HCT116 (cell line): ENCODE measurements at regions not wholly inside any gene's neighbourhood (a gene's known extent, or its start where the extent isn't known, plus 50 kb on each side); places are given as distances from the start of the nearest gene placed in this dataset.

Experiments
- ATAC-seq: fragments of 200-7000 bp; cut with Tn5 transposase; 2 replicates; pipeline ENCODE4 v1.9.1; 2020; ENCODE audit warnings: mild to moderate bottlenecking, moderate library complexity
- BruUV-seq: library from RNA; stranded (reverse); fragments of 400-500 nt; replicated peaks from 2 replicates; lab custom pipeline; 2021; lab: Mats Ljungman, UMichigan
- CTCF ChIA-PET: fragments of 300-600 bp; sonication (Branson Sonifier 250); formaldehyde crosslinking; loops from one replicate; lab custom pipeline; 2021; ENCODE audit warnings: antibody characterized with exemption; lab: Charles Lee
- POLR2A ChIA-PET: fragments of 300-600, 350-600 bp; sonication (Branson Sonifier 250); formaldehyde crosslinking; loops from one replicate; lab custom pipeline; 2021; ENCODE audit warnings: antibody characterized with exemption; lab: Charles Lee
- RAD21 ChIA-PET, 2 experiments: fragments of 300-600 bp; sonication (Branson Sonifier 250); formaldehyde crosslinking; loops; one replicate each; lab custom pipeline; 2023; ENCODE audit warnings: low total read pairs in 2 of 2; ENCODE audit not compliant: uncharacterized antibody in 2 of 2, unreplicated experiment in 2 of 2, low non-redundant PET in 1 of 2; lab: Charles Lee
- DNase-seq: peaks from one replicate; pipeline ENCODE4 v3.0.0-alpha.2; 2010; ENCODE audit warnings: low read depth, low spot score
- H2AFZ ChIP-seq: fragments of 200-600 bp; shearing (Covaris generic), sonication (generic); 2 replicates; pipeline ENCODE4 v1.6.1; 2017; ENCODE audit warnings: low read depth, mixed run types, mixed read lengths, antibody characterized with exemption, low read length; ENCODE audit not compliant: poor library complexity, severe bottlenecking
- H3K27ac ChIP-seq: 2 replicates; pipeline ENCODE4 v1.5.1; 2012; ENCODE audit warnings: low read depth, low read length
- H3K27me3 ChIP-seq: fragments of 200-600 bp; sonication (generic); 2 replicates; pipeline ENCODE4 v1.6.1; 2016; ENCODE audit warnings: mixed run types, low read length, mixed read lengths; ENCODE audit not compliant: insufficient read depth
- H3K36me3 ChIP-seq, 2 experiments: fragments of 200-500 bp in 1 of 2; fragments of 200-600 bp in 1 of 2; sonication (Bioruptor generic) in 1 of 2; sonication (generic) in 1 of 2; 2 replicates each; pipeline versions ENCODE4 v1.5.1 to v1.6.1; 2014 to 2016; ENCODE audit warnings: low read length in 2 of 2, inconsistent platforms in 1 of 2, mixed read lengths in 1 of 2, mixed run types in 1 of 2; ENCODE audit not compliant: insufficient read depth in 2 of 2, control insufficient read depth in 1 of 2
- H3K4me1 ChIP-seq, 2 experiments: fragments of 200-600 bp in 1 of 2; sonication (generic) in 1 of 2; 2 replicates each; pipeline versions ENCODE4 v1.5.1 to v1.6.1; 2012 to 2017; ENCODE audit warnings: low read length in 2 of 2, inconsistent platforms in 1 of 2, mild to moderate bottlenecking in 1 of 2, mixed read lengths in 1 of 2, mixed run types in 1 of 2, moderate library complexity in 1 of 2; ENCODE audit not compliant: insufficient read depth in 2 of 2, control insufficient read depth in 1 of 2
- H3K4me2 ChIP-seq: fragments of 200-600 bp; sonication (generic); 2 replicates; pipeline ENCODE4 v1.6.1; 2017; ENCODE audit warnings: mixed run types, low read length, mixed read lengths
- H3K4me3 ChIP-seq, 2 experiments: fragments of 200-600 bp in 1 of 2; sonication (generic) in 1 of 2; replicated peaks in 1 of 2; 2 replicates each; pipeline ENCODE4 v1.5.1; 2011 to 2016; ENCODE audit warnings: low read length in 2 of 2, control low read depth in 1 of 2, low read depth in 1 of 2, mild to moderate bottlenecking in 1 of 2, mixed read lengths in 1 of 2, mixed run types in 1 of 2
- H3K79me2 ChIP-seq: fragments of 200-600 bp; sonication (generic); 2 replicates; pipeline ENCODE4 v1.6.1; 2017; ENCODE audit warnings: mild to moderate bottlenecking, mixed run types, low read length, moderate library complexity, mixed read lengths; ENCODE audit not compliant: insufficient read depth
- H3K9ac ChIP-seq: fragments of 200-600 bp; sonication (generic); 2 replicates; pipeline ENCODE4 v1.6.1; 2016; ENCODE audit warnings: low read length, mixed read lengths
- H3K9me2 ChIP-seq: fragments of 200-600 bp; sonication (generic), shearing (Covaris generic); 2 replicates; pipeline ENCODE4 v1.6.1; 2017; ENCODE audit warnings: mixed run types, mild to moderate bottlenecking, moderate library complexity; ENCODE audit not compliant: insufficient read depth
- H3K9me3 ChIP-seq, 2 experiments: fragments of 200-500 bp in 1 of 2; fragments of 200-600 bp in 1 of 2; sonication (Bioruptor generic) in 1 of 2; sonication (generic) in 1 of 2; 2 replicates each; pipeline ENCODE4 v1.6.1; 2014 to 2017; ENCODE audit warnings: low read length in 2 of 2, mixed read lengths in 2 of 2, inconsistent platforms in 1 of 2, low read depth in 1 of 2, mild to moderate bottlenecking in 1 of 2, mixed run types in 1 of 2, moderate library complexity in 1 of 2; ENCODE audit not compliant: control insufficient read depth in 1 of 2, insufficient read depth in 1 of 2
- H4K20me1 ChIP-seq: fragments of 200-600 bp; sonication (generic), shearing (Covaris generic); 2 replicates; pipeline ENCODE4 v1.6.1; 2017; ENCODE audit warnings: mixed run types, mild to moderate bottlenecking, moderate library complexity; ENCODE audit not compliant: insufficient read depth
- CBX3 ChIP-seq: IDR thresholded peaks from 2 replicates; pipeline ENCODE4 v1.6.1; 2012; ENCODE audit warnings: low read depth
- EGR1 ChIP-seq: IDR thresholded peaks from 2 replicates; pipeline ENCODE4 v1.6.1; 2012; ENCODE audit warnings: low read depth
- ELF1 ChIP-seq: IDR thresholded peaks from 2 replicates; pipeline ENCODE4 v1.6.1; 2012; ENCODE audit warnings: low read depth, borderline replicate concordance
- EZH2 ChIP-seq: fragments of 200-600 bp; sonication (generic); IDR thresholded peaks from 2 replicates; pipeline ENCODE4 v1.6.1; 2017; ENCODE audit warnings: antibody characterized with exemption, mixed run types
- EZH2phosphoT487 ChIP-seq: fragments of 200-600 bp; IDR thresholded peaks from 2 replicates; pipeline ENCODE4 v1.6.1; 2018; ENCODE audit warnings: antibody characterized with exemption, borderline replicate concordance
- FOSL1 ChIP-seq: IDR thresholded peaks from 2 replicates; pipeline ENCODE4 v1.6.1; 2012; ENCODE audit warnings: low read depth
- JUND ChIP-seq: IDR thresholded peaks from 2 replicates; pipeline ENCODE4 v1.6.1; 2012
- POLR2A ChIP-seq: IDR thresholded peaks from 2 replicates; pipeline ENCODE4 v1.7.0; 2011; ENCODE audit warnings: borderline replicate concordance; ENCODE audit not compliant: insufficient read depth, insufficient read length; ENCODE audit errors: extremely low read depth
- POLR2AphosphoS5 ChIP-seq: IDR thresholded peaks from 2 replicates; pipeline ENCODE4 v1.6.1; 2011; ENCODE audit warnings: mild to moderate bottlenecking, low read depth, low read length, moderate library complexity
- RAD21 ChIP-seq: IDR thresholded peaks from 2 replicates; pipeline ENCODE4 v1.6.1; 2012; ENCODE audit warnings: low read depth, mild to moderate bottlenecking
- SIN3A ChIP-seq: IDR thresholded peaks from 2 replicates; pipeline ENCODE4 v1.6.1; 2012; ENCODE audit warnings: low read depth
- SP1 ChIP-seq: IDR thresholded peaks from 2 replicates; pipeline ENCODE4 v1.6.1; 2012; ENCODE audit warnings: low read depth
- SRF ChIP-seq: IDR thresholded peaks from 2 replicates; pipeline ENCODE4 v1.6.1; 2012; ENCODE audit warnings: low read depth
- TCF7L2 ChIP-seq: IDR thresholded peaks from 2 replicates; pipeline ENCODE4 v1.7.0; 2011; ENCODE audit warnings: borderline replicate concordance, inconsistent platforms; ENCODE audit not compliant: insufficient read depth, insufficient read length; ENCODE audit errors: extremely low read depth
- YY1 ChIP-seq: IDR thresholded peaks from 2 replicates; pipeline ENCODE4 v1.6.1; 2011; ENCODE audit warnings: low read length, low read depth, moderate library complexity, mild to moderate bottlenecking; ENCODE audit not compliant: insufficient replicate concordance; ENCODE audit errors: extremely low read depth
- ZNF274 ChIP-seq: fragments of 200-500 bp; sonication (Bioruptor generic); IDR thresholded peaks from 2 replicates; pipeline ENCODE4 v1.6.1; 2014; ENCODE audit warnings: mild to moderate bottlenecking, low read depth, low read length, inconsistent platforms
- intact Hi-C: fragments of 100-400 bp; cut with micrococcal nuclease; formaldehyde crosslinking; loops from 2 replicates; pipeline ENCODE4 v1.10.0; 2022
- TF ChIP-seq, protein P1 (sequence below): IDR thresholded peaks from 2 replicates; pipeline ENCODE4 v1.6.1; 2012
- TF ChIP-seq, protein P2 (sequence below): IDR thresholded peaks from 2 replicates; pipeline ENCODE4 v1.6.1; 2012; ENCODE audit warnings: low read depth
- TF ChIP-seq, protein P3 (sequence below): IDR thresholded peaks from 2 replicates; pipeline ENCODE4 v1.6.1; 2011; ENCODE audit warnings: mild to moderate bottlenecking, low read length, moderate library complexity; ENCODE audit not compliant: insufficient replicate concordance; ENCODE audit errors: extremely low read depth
- TF ChIP-seq, protein P4 (sequence below): IDR thresholded peaks from 2 replicates; pipeline ENCODE4 v1.6.1; 2012

DNA sequence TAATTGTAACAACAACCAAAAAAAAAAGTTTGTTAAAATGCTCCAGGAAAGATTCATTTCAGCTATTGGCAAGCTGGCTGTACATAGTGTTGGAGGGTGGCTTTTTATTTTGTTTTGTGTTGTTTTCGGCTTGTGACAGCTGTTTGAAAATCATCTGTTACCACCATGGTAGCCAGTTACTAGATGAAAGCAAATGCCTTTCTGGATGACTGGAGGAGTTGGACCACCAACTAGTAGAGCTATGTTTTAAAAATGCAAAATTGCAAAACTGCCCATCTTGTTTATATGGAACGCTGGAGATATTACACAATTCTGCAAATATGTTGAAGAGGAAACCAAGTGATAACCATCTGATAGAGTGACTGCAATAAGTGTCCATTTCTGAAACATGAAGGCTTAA is 53.2 kb upstream of the TNIP3 start:
- ChIA-PET CTCF (no interaction called here), POLR2A (no interaction called here), RAD21 (no interaction called here)
- no peak overlapping the region for H2AFZ ChIP-seq
- ATAC-seq: no peak
- H3K4me2 ChIP-seq: no peak overlapping the region
- H3K9me3 ChIP-seq: no peaks in the 10 kb centered on the region
- H3K9me2 ChIP-seq: no peaks in the 10 kb centered on the region
- no peaks in the 10 kb centered on the region for H3K4me1 ChIP-seq
- no peaks in the 10 kb centered on the region for H3K27me3 ChIP-seq
- no peaks in the 10 kb centered on the region for H3K79me2 ChIP-seq
- H3K36me3 ChIP-seq: no peaks in the 10 kb centered on the region
- intact Hi-C loops: no loop called here
- no peak overlapping the region for H3K9ac ChIP-seq
- TF ChIP-seq, protein P1, sequence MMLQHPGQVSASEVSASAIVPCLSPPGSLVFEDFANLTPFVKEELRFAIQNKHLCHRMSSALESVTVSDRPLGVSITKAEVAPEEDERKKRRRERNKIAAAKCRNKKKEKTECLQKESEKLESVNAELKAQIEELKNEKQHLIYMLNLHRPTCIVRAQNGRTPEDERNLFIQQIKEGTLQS: no peak
- no peak for TF ChIP-seq YY1
- TF ChIP-seq POLR2A: no peak
- TF ChIP-seq, protein P2, sequence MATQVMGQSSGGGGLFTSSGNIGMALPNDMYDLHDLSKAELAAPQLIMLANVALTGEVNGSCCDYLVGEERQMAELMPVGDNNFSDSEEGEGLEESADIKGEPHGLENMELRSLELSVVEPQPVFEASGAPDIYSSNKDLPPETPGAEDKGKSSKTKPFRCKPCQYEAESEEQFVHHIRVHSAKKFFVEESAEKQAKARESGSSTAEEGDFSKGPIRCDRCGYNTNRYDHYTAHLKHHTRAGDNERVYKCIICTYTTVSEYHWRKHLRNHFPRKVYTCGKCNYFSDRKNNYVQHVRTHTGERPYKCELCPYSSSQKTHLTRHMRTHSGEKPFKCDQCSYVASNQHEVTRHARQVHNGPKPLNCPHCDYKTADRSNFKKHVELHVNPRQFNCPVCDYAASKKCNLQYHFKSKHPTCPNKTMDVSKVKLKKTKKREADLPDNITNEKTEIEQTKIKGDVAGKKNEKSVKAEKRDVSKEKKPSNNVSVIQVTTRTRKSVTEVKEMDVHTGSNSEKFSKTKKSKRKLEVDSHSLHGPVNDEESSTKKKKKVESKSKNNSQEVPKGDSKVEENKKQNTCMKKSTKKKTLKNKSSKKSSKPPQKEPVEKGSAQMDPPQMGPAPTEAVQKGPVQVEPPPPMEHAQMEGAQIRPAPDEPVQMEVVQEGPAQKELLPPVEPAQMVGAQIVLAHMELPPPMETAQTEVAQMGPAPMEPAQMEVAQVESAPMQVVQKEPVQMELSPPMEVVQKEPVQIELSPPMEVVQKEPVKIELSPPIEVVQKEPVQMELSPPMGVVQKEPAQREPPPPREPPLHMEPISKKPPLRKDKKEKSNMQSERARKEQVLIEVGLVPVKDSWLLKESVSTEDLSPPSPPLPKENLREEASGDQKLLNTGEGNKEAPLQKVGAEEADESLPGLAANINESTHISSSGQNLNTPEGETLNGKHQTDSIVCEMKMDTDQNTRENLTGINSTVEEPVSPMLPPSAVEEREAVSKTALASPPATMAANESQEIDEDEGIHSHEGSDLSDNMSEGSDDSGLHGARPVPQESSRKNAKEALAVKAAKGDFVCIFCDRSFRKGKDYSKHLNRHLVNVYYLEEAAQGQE: no peak
- TF ChIP-seq POLR2AphosphoS5: no peak
- no peak for TF ChIP-seq ELF1
- no peak for TF ChIP-seq FOSL1
- TF ChIP-seq RAD21: no peak
- TF ChIP-seq SRF: no peak
- no peak for TF ChIP-seq TCF7L2
- no peak for TF ChIP-seq SP1
- TF ChIP-seq CBX3: no peak
- no peak for TF ChIP-seq EZH2phosphoT487
- TF ChIP-seq, protein P3, sequence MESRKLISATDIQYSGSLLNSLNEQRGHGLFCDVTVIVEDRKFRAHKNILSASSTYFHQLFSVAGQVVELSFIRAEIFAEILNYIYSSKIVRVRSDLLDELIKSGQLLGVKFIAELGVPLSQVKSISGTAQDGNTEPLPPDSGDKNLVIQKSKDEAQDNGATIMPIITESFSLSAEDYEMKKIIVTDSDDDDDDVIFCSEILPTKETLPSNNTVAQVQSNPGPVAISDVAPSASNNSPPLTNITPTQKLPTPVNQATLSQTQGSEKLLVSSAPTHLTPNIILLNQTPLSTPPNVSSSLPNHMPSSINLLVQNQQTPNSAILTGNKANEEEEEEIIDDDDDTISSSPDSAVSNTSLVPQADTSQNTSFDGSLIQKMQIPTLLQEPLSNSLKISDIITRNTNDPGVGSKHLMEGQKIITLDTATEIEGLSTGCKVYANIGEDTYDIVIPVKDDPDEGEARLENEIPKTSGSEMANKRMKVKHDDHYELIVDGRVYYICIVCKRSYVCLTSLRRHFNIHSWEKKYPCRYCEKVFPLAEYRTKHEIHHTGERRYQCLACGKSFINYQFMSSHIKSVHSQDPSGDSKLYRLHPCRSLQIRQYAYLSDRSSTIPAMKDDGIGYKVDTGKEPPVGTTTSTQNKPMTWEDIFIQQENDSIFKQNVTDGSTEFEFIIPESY: no peak
- TF ChIP-seq ZNF274: no peak
- TF ChIP-seq EGR1: no peak
- TF ChIP-seq SIN3A: no peak
- TF ChIP-seq, protein P4, sequence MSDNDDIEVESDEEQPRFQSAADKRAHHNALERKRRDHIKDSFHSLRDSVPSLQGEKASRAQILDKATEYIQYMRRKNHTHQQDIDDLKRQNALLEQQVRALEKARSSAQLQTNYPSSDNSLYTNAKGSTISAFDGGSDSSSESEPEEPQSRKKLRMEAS: no peak
- no peak for TF ChIP-seq EZH2
- TF ChIP-seq JUND: no peak
- DNase-seq: no peak
- BruUV-seq: no TSS peak
- H4K20me1 ChIP-seq: no peaks in the 10 kb centered on the region
- H3K4me3 ChIP-seq: no peak overlapping the region
- H3K27ac ChIP-seq: no peak overlapping the region
